GM12878 (cell line): ENCODE measurements at regions not wholly inside any gene's neighbourhood (a gene's known extent, or its start where the extent isn't known, plus 50 kb on each side); places are given as distances from the start of the nearest gene placed in this dataset.

Source experiments
- ATAC-seq: fragments of 200-7000 bp; cut with Tn5 transposase; 3 replicates; pipeline ENCODE4 v1.9.1; 2020; ENCODE audit warnings: mild to moderate bottlenecking, moderate library complexity
- BruUV-seq: library from RNA; stranded (reverse); fragments of 400-500 nt; replicated peaks from 2 replicates; lab custom pipeline; 2021; lab: Mats Ljungman, UMichigan
- CTCF ChIA-PET: fragments of 300-600 bp; sonication (Branson Sonifier 250); formaldehyde crosslinking; extraction: SDS; loops from one replicate; lab custom pipeline; 2021; ENCODE audit warnings: inconsistent platforms; lab: Yijun Ruan, JAX
- POLR2A ChIA-PET: fragments of 350-600 bp; formaldehyde crosslinking; extraction: SDS; loops from one replicate; lab custom pipeline; 2021; ENCODE audit warnings: inconsistent platforms; lab: Charles Lee
- RAD21 ChIA-PET: fragments of 300-600 bp; sonication (Branson Sonifier 250); formaldehyde crosslinking; loops from one replicate; lab custom pipeline; 2023; ENCODE audit warnings: antibody characterized with exemption; ENCODE audit not compliant: unreplicated experiment; lab: Charles Lee
- SMC1A ChIA-PET: fragments of 300-600 bp; sonication (Branson Sonifier 250); formaldehyde crosslinking; loops from one replicate; lab custom pipeline; 2023; ENCODE audit not compliant: unreplicated experiment, uncharacterized antibody; lab: Charles Lee
- DNase-seq: peaks from one replicate; pipeline ENCODE4 v3.0.0-alpha.2; 2011; ENCODE audit warnings: low read depth, low spot score
- FAIRE-seq: peaks from 3 replicates; lab custom pipeline; 2011; peaks lifted over from hg19 to GRCh38; lab: Jason Lieb, UNC
- H2AFZ ChIP-seq: 2 replicates; pipeline ENCODE4 v1.6.0; 2011; ENCODE audit warnings: low read depth, low read length, control low read depth; ENCODE audit not compliant: control insufficient read depth
- H3K27ac ChIP-seq: 2 replicates; pipeline ENCODE4 v1.5.1; 2011; ENCODE audit warnings: control low read depth; ENCODE audit not compliant: control insufficient read depth, insufficient read depth
- H3K27me3 ChIP-seq, 2 experiments: replicated peaks in 1 of 2; 2 replicates each; pipeline versions ENCODE4 v1.6.0 to v1.6.1; 2011; ENCODE audit warnings: low read length in 1 of 2; ENCODE audit not compliant: control insufficient read depth in 2 of 2, insufficient read depth in 2 of 2
- H3K36me3 ChIP-seq, 2 experiments: 2 replicates each; pipeline ENCODE4 v1.5.1; 2011; ENCODE audit warnings: low read length in 1 of 2; ENCODE audit not compliant: control insufficient read depth in 2 of 2, insufficient read depth in 2 of 2
- H3K4me1 ChIP-seq: 2 replicates; pipeline ENCODE4 v1.6.1; 2011; ENCODE audit warnings: mild to moderate bottlenecking, low read length, moderate library complexity, mixed read lengths; ENCODE audit not compliant: control insufficient read depth, insufficient read depth
- H3K4me2 ChIP-seq: 2 replicates; pipeline ENCODE4 v1.6.0; 2011; ENCODE audit warnings: control low read depth; ENCODE audit not compliant: control insufficient read depth, insufficient read depth
- H3K4me3 ChIP-seq: fragments of 200-600 bp; sonication (generic); 2 replicates; pipeline ENCODE4 v1.5.1; 2016
- H3K79me2 ChIP-seq: 2 replicates; pipeline ENCODE4 v1.6.0; 2011; ENCODE audit warnings: low read length; ENCODE audit not compliant: control insufficient read depth, insufficient read depth
- H3K9ac ChIP-seq: 2 replicates; pipeline ENCODE4 v1.8.0; 2011; ENCODE audit warnings: low read length, control low read depth, mixed read lengths; ENCODE audit not compliant: control insufficient read depth, insufficient read depth
- H3K9me3 ChIP-seq: replicated peaks from 3 replicates; pipeline ENCODE4 v1.5.1; 2011; ENCODE audit warnings: mild to moderate bottlenecking, low read length; ENCODE audit not compliant: control insufficient read depth, insufficient read depth
- H4K20me1 ChIP-seq: 2 replicates; pipeline ENCODE4 v1.6.0; 2011; ENCODE audit not compliant: control insufficient read depth, insufficient read depth
- ATF7 ChIP-seq: fragments of 450-650 bp; IDR thresholded peaks from 2 replicates; pipeline ENCODE4 v1.6.1; 2016; ENCODE audit warnings: low read depth, mild to moderate bottlenecking
- BMI1 ChIP-seq: fragments of 450-650 bp; IDR thresholded peaks from 2 replicates; pipeline ENCODE4 v1.6.1; 2016; ENCODE audit warnings: mild to moderate bottlenecking, moderate library complexity, borderline replicate concordance
- CREB1 ChIP-seq: IDR thresholded peaks from 2 replicates; pipeline ENCODE4 v1.6.1; 2012; ENCODE audit warnings: low read depth, mild to moderate bottlenecking, inconsistent platforms
- CUX1 ChIP-seq: IDR thresholded peaks from 2 replicates; pipeline ENCODE4 v1.6.1; 2012; ENCODE audit warnings: improper control_type of control experiment, low read depth, low read length; ENCODE audit not compliant: insufficient replicate concordance
- DPF2 ChIP-seq: fragments of 450-650 bp; IDR thresholded peaks from 2 replicates; pipeline ENCODE4 v1.6.1; 2017; ENCODE audit warnings: mild to moderate bottlenecking
- EP300 ChIP-seq, 2 experiments: fragments of 150-350 bp in 1 of 2; IDR thresholded peaks; 2 replicates each; pipeline ENCODE4 v1.6.1; 2011 to 2012; ENCODE audit warnings: low read depth in 2 of 2, low read length in 2 of 2, borderline replicate concordance in 1 of 2, improper control_type of control experiment in 1 of 2, inconsistent platforms in 1 of 2; ENCODE audit not compliant: control insufficient read depth in 1 of 2
- MTA3 ChIP-seq: IDR thresholded peaks from 2 replicates; pipeline ENCODE4 v1.6.1; 2012; ENCODE audit warnings: low read length, inconsistent platforms, borderline replicate concordance
- NBN ChIP-seq: fragments of 450-650 bp; IDR thresholded peaks from 2 replicates; pipeline ENCODE4 v1.6.1; 2016
- NFXL1 ChIP-seq: fragments of 450-650 bp; IDR thresholded peaks from 2 replicates; pipeline ENCODE4 v1.6.1; 2017; ENCODE audit warnings: antibody characterized with exemption, mild to moderate bottlenecking, borderline replicate concordance
- NFYA ChIP-seq: IDR thresholded peaks from 2 replicates; pipeline ENCODE4 v1.6.1; 2011; ENCODE audit warnings: low read depth, mild to moderate bottlenecking, low read length, improper control_type of control experiment, borderline replicate concordance
- NR2C2 ChIP-seq: IDR thresholded peaks from 2 replicates; pipeline ENCODE4 v1.6.1; 2011; ENCODE audit warnings: borderline replicate concordance, low read depth; ENCODE audit not compliant: control insufficient read depth, insufficient read length
- PAX5 ChIP-seq: IDR thresholded peaks from 2 replicates; pipeline ENCODE4 v1.6.1; 2011; ENCODE audit warnings: low read depth, low read length, borderline replicate concordance
- SMARCA5 ChIP-seq: fragments of 450-650 bp; IDR thresholded peaks from 2 replicates; pipeline ENCODE4 v1.6.1; 2017; ENCODE audit warnings: mild to moderate bottlenecking
- SMC3 ChIP-seq: IDR thresholded peaks from 2 replicates; pipeline ENCODE4 v1.6.1; 2011; ENCODE audit warnings: low read length, improper control_type of control experiment, borderline replicate concordance
- SREBF1 ChIP-seq: IDR thresholded peaks from 2 replicates; pipeline ENCODE4 v1.6.1; 2012; ENCODE audit warnings: mild to moderate bottlenecking, low read length
- STAT1 ChIP-seq: fragments of 450-650 bp; conservative IDR thresholded peaks from 2 replicates; pipeline ENCODE4 v1.6.1; 2014; ENCODE audit warnings: antibody characterized with exemption, mild to moderate bottlenecking
- USF2 ChIP-seq: IDR thresholded peaks from 2 replicates; pipeline ENCODE4 v1.6.1; 2011; ENCODE audit warnings: low read depth, low read length, improper control_type of control experiment, borderline replicate concordance
- YY1 ChIP-seq: IDR thresholded peaks from 2 replicates; pipeline ENCODE4 v1.6.1; 2011; ENCODE audit warnings: low read depth, mild to moderate bottlenecking, low read length
- ZNF207 ChIP-seq: fragments of 450-650 bp; IDR thresholded peaks from 2 replicates; pipeline ENCODE4 v1.6.1; 2014; ENCODE audit warnings: antibody characterized with exemption, mild to moderate bottlenecking, borderline replicate concordance
- ZNF384 ChIP-seq: IDR thresholded peaks from 2 replicates; pipeline ENCODE4 v1.6.1; 2012; ENCODE audit warnings: low read depth, mild to moderate bottlenecking, low read length, improper control_type of control experiment, borderline replicate concordance
- WGBS: methylation state at CpG from one replicate; pipeline ENCODE4 v1.1.6; 2016; ENCODE audit warnings: low lambda C conversion rate; ENCODE audit not compliant: insufficient replicate concordance, insufficient coverage; ENCODE audit errors: missing lambda C conversion rate; 5-methylcytosine and 5-hydroxymethylcytosine counted together
- in situ Hi-C: fragments of 300-500 bp; cut with MboI; formaldehyde crosslinking; loops from 9 replicates; pipeline ENCODE4 v1.14.3; 2018; ENCODE audit warnings: mixed read lengths
- intact Hi-C: fragments of 100-400 bp; cut with micrococcal nuclease; formaldehyde crosslinking; loops from one replicate; pipeline ENCODE4 v1.14.2; 2022; ENCODE audit not compliant: unreplicated experiment

- no peaks in the 10 kb centered on the region for H4K20me1 ChIP-seq
- no peak for TF ChIP-seq NFXL1
- TF ChIP-seq ATF7 = no peak
- TF ChIP-seq NFYA = no peak
- TF ChIP-seq BMI1 = no peak
- TF ChIP-seq CUX1 = no peak
- TF ChIP-seq USF2 = no peak
- no peak for TF ChIP-seq NBN
- no peak for TF ChIP-seq YY1
- no peak for TF ChIP-seq SMARCA5
- no peak for TF ChIP-seq SMC3
- no peak for TF ChIP-seq ZNF384
- TF ChIP-seq DPF2 = no peak
- no peak for TF ChIP-seq CREB1
- TF ChIP-seq ZNF207 = no peak
- no peak for TF ChIP-seq NR2C2
- TF ChIP-seq PAX5 = no peak
- TF ChIP-seq EP300 (IDR thresholded peaks at IDR 0.05; ENCODE audit: borderline replicate concordance in 1 of 2, control insufficient read depth in 1 of 2, low read depth in 2 of 2, low read length in 2 of 2) = no peak
- TF ChIP-seq STAT1 = no peak
- no peak for TF ChIP-seq SREBF1
- no peak for TF ChIP-seq MTA3
- TF ChIP-seq, all 136 proteins: peak for 0
- ChIA-PET SMC1A (interaction anchor here (0.8 kb wide), 1 partner anchor 415 kb away, joined by 3 read pairs; no protein-coding TSS in a partner anchor), POLR2A (no interaction called here), RAD21 (no interaction called here), CTCF (interaction anchor here (0.9 kb wide), 1 partner anchor 412 kb away, joined by 3 read pairs; no protein-coding TSS in a partner anchor)
- Histone ChIP-seq H2AFZ (no peak overlapping the region), H3K4me3 (no peak overlapping the region), H3K9me3 (no peaks in the 10 kb centered on the region), H3K36me3 (no peaks in the 10 kb centered on the region), H3K9ac (no peak overlapping the region), H3K4me1 (no peaks in the 10 kb centered on the region), H3K27me3 (peaks cover 0 to 2% of the 10 kb centered on the region in 2 experiments; a peak in 2 of 4 replicates), H3K4me2 (no peak overlapping the region), H3K27ac (no peak overlapping the region), H3K79me2 (no peaks in the 10 kb centered on the region)
- in situ Hi-C loops = no loop called here
- intact Hi-C loops = no loop called here
- BruUV-seq = no TSS peak
- WGBS = 37% methylated on average over 4 of the region's 4 CpGs
- DNase-seq (no peak), ATAC-seq (no peak), FAIRE-seq (no peak)
These were observed 82.5 kb downstream of the SPP2 start for GRCh38 chr2:234133004-234133403.
